ENCODE measurements at regions not wholly inside any gene's neighbourhood (a gene's known extent, or its start where the extent isn't known, plus 50 kb on each side); places are given as distances from the start of the nearest gene placed in this dataset.
A peak's percentile ranks its signal among the peaks of the same experiment; 100 is the strongest.
"Not testable (repeated sequence)": the region's sequence is repeated elsewhere in the genome, so short reads cannot be mapped to it uniquely, and the experiment has no call there.

- no peaks in the 10 kb centered on the region for H3F3A ChIP-seq (ENCODE audit: control insufficient read depth, insufficient read depth)
- H3K79me2 ChIP-seq (ENCODE audit: control insufficient read depth, low read length), result no peaks in the 10 kb centered on the region
- no peaks in the 10 kb centered on the region for H4K20me1 ChIP-seq (ENCODE audit: control insufficient read depth, insufficient read depth, low read depth, low read length)
- no peaks in the 10 kb centered on the region for H3K27me3 ChIP-seq (ENCODE audit: control insufficient read depth, low read length)
- TF ChIP-seq CTCF (IDR thresholded peaks at IDR 0.05; ENCODE audit: low read depth, low read length, poor library complexity, severe bottlenecking) (peak; percentile 56), EZH2phosphoT487 (IDR thresholded peaks at IDR 0.05; ENCODE audit: borderline replicate concordance, low read length) (no peak)
- no peaks in the 10 kb centered on the region for H3K9me2 ChIP-seq (replicated peaks; ENCODE audit: control insufficient read depth, low read length)
- H3K4me1 ChIP-seq (ENCODE audit: control insufficient read depth, low read length), result no peaks in the 10 kb centered on the region
- H3K27ac ChIP-seq (ENCODE audit: low read depth, low read length), result no peak overlapping the region
- no peaks in the 10 kb centered on the region for H3K36me3 ChIP-seq (ENCODE audit: control insufficient read depth, low read length)
- H3K9me3 ChIP-seq (ENCODE audit: control insufficient read depth, insufficient read depth, low read length), result no peaks in the 10 kb centered on the region
- H3K4me2 ChIP-seq (ENCODE audit: low read length), result no peak overlapping the region
- no peak overlapping the region for H3K4me3 ChIP-seq (ENCODE audit: low read length)
These were observed 82.9 kb downstream of the LAS1L start for GRCh38 chrX:65451663-65452062.

GRCh38 chrX:65420154-65420553 lies 114.4 kb downstream of the LAS1L start:
- TF ChIP-seq EZH2phosphoT487 (IDR thresholded peaks at IDR 0.05; ENCODE audit: borderline replicate concordance, low read length) (no peak), CTCF (IDR thresholded peaks at IDR 0.05; ENCODE audit: low read depth, low read length, poor library complexity, severe bottlenecking) (no peak)
- H3K4me2 ChIP-seq (ENCODE audit: low read length), result no peak overlapping the region

GRCh38 chrX:65407662-65408061 lies 126.9 kb downstream of the LAS1L start:
- not testable (repeated sequence) for H3K79me2 ChIP-seq (ENCODE audit: control insufficient read depth, low read length); H3K4me3 ChIP-seq (ENCODE audit: low read length); H3F3A ChIP-seq (ENCODE audit: control insufficient read depth, insufficient read depth); H3K9me3 ChIP-seq (ENCODE audit: control insufficient read depth, insufficient read depth, low read length); H3K27ac ChIP-seq (ENCODE audit: low read depth, low read length); H3K36me3 ChIP-seq (ENCODE audit: control insufficient read depth, low read length); H3K4me2 ChIP-seq (ENCODE audit: low read length); H3K9me2 ChIP-seq (replicated peaks; ENCODE audit: control insufficient read depth, low read length); H4K20me1 ChIP-seq (ENCODE audit: control insufficient read depth, insufficient read depth, low read depth, low read length); H3K27me3 ChIP-seq (ENCODE audit: control insufficient read depth, low read length); H3K4me1 ChIP-seq (ENCODE audit: control insufficient read depth, low read length)

More at GRCh38 chrX:65420154-65420553, 114.4 kb downstream of the LAS1L start:
- Histone ChIP-seq H3K9me2 (replicated peaks; ENCODE audit: control insufficient read depth, low read length) (no peaks in the 10 kb centered on the region), H3F3A (ENCODE audit: control insufficient read depth, insufficient read depth) (no peaks in the 10 kb centered on the region), H3K36me3 (ENCODE audit: control insufficient read depth, low read length) (no peaks in the 10 kb centered on the region), H3K4me1 (ENCODE audit: control insufficient read depth, low read length) (no peaks in the 10 kb centered on the region), H3K9me3 (ENCODE audit: control insufficient read depth, insufficient read depth, low read length) (no peaks in the 10 kb centered on the region), H3K27me3 (ENCODE audit: control insufficient read depth, low read length) (no peaks in the 10 kb centered on the region), H3K79me2 (ENCODE audit: control insufficient read depth, low read length) (no peaks in the 10 kb centered on the region), H3K4me3 (ENCODE audit: low read length) (no peak overlapping the region), H4K20me1 (ENCODE audit: control insufficient read depth, insufficient read depth, low read depth, low read length) (no peaks in the 10 kb centered on the region), H3K27ac (ENCODE audit: low read depth, low read length) (no peak overlapping the region)

- Histone ChIP-seq H3K4me3 (ENCODE audit: low read length) (no peak overlapping the region), H3K9me3 (ENCODE audit: control insufficient read depth, insufficient read depth, low read length) (no peaks in the 10 kb centered on the region), H3K9me2 (replicated peaks; ENCODE audit: control insufficient read depth, low read length) (no peaks in the 10 kb centered on the region), H3K79me2 (ENCODE audit: control insufficient read depth, low read length) (no peaks in the 10 kb centered on the region), H3K36me3 (ENCODE audit: control insufficient read depth, low read length) (no peaks in the 10 kb centered on the region), H3K4me2 (ENCODE audit: low read length) (no peak overlapping the region), H3K4me1 (ENCODE audit: control insufficient read depth, low read length) (no peaks in the 10 kb centered on the region), H3K27ac (ENCODE audit: low read depth, low read length) (no peak overlapping the region), H3F3A (ENCODE audit: control insufficient read depth, insufficient read depth) (no peaks in the 10 kb centered on the region), H4K20me1 (ENCODE audit: control insufficient read depth, insufficient read depth, low read depth, low read length) (no peaks in the 10 kb centered on the region), H3K27me3 (ENCODE audit: control insufficient read depth, low read length) (no peaks in the 10 kb centered on the region)
- no peak for TF ChIP-seq CTCF (IDR thresholded peaks at IDR 0.05; ENCODE audit: low read depth, low read length, poor library complexity, severe bottlenecking)
- no peak for TF ChIP-seq EZH2phosphoT487 (IDR thresholded peaks at IDR 0.05; ENCODE audit: borderline replicate concordance, low read length)
These were observed 127.4 kb downstream of the LAS1L start for GRCh38 chrX:65407157-65407626.

Measured in DOHH2 (cell line).